HFFc6 (cell line): ENCODE measurements at regions not wholly inside any gene's neighbourhood (a gene's known extent, or its start where the extent isn't known, plus 50 kb on each side); places are given as distances from the start of the nearest gene placed in this dataset.

Experiments
- DNase-seq: peaks from one replicate; pipeline ENCODE4 v3.0.0-alpha.2; 2018
- H3K27ac Mint-ChIP-seq: 2 replicates; pipeline ENCODE4 v1.8.0; 2020; ENCODE audit warnings: mild to moderate bottlenecking, mixed read lengths
- H3K27me3 Mint-ChIP-seq: 2 replicates; pipeline ENCODE4 v1.8.0; 2021; ENCODE audit warnings: mild to moderate bottlenecking, moderate library complexity, mixed read lengths; ENCODE audit not compliant: insufficient read depth
- H3K36me3 Mint-ChIP-seq: 2 replicates; pipeline ENCODE4 v1.8.0; 2021; ENCODE audit warnings: low read depth, mixed read lengths
- H3K4me1 Mint-ChIP-seq: 2 replicates; pipeline ENCODE4 v1.8.0; 2020; ENCODE audit warnings: low read depth, mixed read lengths
- H3K4me3 Mint-ChIP-seq: 2 replicates; pipeline ENCODE4 v1.8.0; 2020; ENCODE audit warnings: mild to moderate bottlenecking, moderate library complexity, mixed read lengths
- H3K9me3 Mint-ChIP-seq: 2 replicates; pipeline ENCODE4 v1.8.0; 2020; ENCODE audit warnings: mild to moderate bottlenecking, mixed read lengths
- CTCF ChIP-seq: fragments of 200-600 bp; sonication (generic); IDR thresholded peaks from 2 replicates; pipeline ENCODE4 v1.5.0; 2021; ENCODE audit warnings: antibody characterized with exemption, mild to moderate bottlenecking

- Mint-ChIP-seq H3K4me3 (no peak overlapping the region), H3K27me3 (no peaks in the 10 kb centered on the region), H3K36me3 (no peaks in the 10 kb centered on the region), H3K27ac (no peak overlapping the region), H3K4me1 (no peaks in the 10 kb centered on the region), H3K9me3 (peaks cover 26% of the 10 kb centered on the region)
- DNase-seq, result no peak
- no peak for TF ChIP-seq CTCF
These were observed 1131.7 kb upstream of the LRRTM1 start for GRCh38 chr2:81436256-81436655.

- DNase-seq, result no peak
- H3K4me1 Mint-ChIP-seq, result no peaks in the 10 kb centered on the region
- no peaks in the 10 kb centered on the region for H3K36me3 Mint-ChIP-seq
- H3K27ac Mint-ChIP-seq, result no peak overlapping the region
- peaks cover 8% of the 10 kb centered on the region; the same call in 1 of the 2 replicates for H3K9me3 Mint-ChIP-seq
- no peak overlapping the region for H3K4me3 Mint-ChIP-seq
- no peaks in the 10 kb centered on the region for H3K27me3 Mint-ChIP-seq
- no peak for TF ChIP-seq CTCF
These were observed 1108.1 kb upstream of the LRRTM1 start for GRCh38 chr2:81412681-81413080.

GRCh38 chr2:81403508-81403907, 1099.0 kb upstream of the LRRTM1 start:
- Mint-ChIP-seq H3K36me3 (no peaks in the 10 kb centered on the region), H3K9me3 (peaks cover 10% of the 10 kb centered on the region), H3K27me3 (no peaks in the 10 kb centered on the region), H3K4me1 (no peaks in the 10 kb centered on the region), H3K4me3 (no peak overlapping the region), H3K27ac (no peak overlapping the region)
- TF ChIP-seq CTCF, result no peak
- DNase-seq, result no peak

- no peak for DNase-seq
- no peak overlapping the region for H3K27ac Mint-ChIP-seq
- no peaks in the 10 kb centered on the region for H3K27me3 Mint-ChIP-seq
- no peak overlapping the region for H3K4me3 Mint-ChIP-seq
- TF ChIP-seq CTCF, result no peak
- H3K9me3 Mint-ChIP-seq, result peaks cover 43% of the 10 kb centered on the region
- H3K36me3 Mint-ChIP-seq, result no peaks in the 10 kb centered on the region
- no peaks in the 10 kb centered on the region for H3K4me1 Mint-ChIP-seq
These were observed 1092.0 kb upstream of the LRRTM1 start for GRCh38 chr2:81396417-81397019.

GRCh38 chr2:81395746-81396145, 1091.2 kb upstream of the LRRTM1 start:
- Mint-ChIP-seq H3K4me3 (no peak overlapping the region), H3K27ac (no peak overlapping the region), H3K27me3 (no peaks in the 10 kb centered on the region), H3K9me3 (peaks cover 43% of the 10 kb centered on the region), H3K36me3 (no peaks in the 10 kb centered on the region), H3K4me1 (no peaks in the 10 kb centered on the region)
- no peak for DNase-seq
- no peak for TF ChIP-seq CTCF

- Mint-ChIP-seq H3K4me1 (no peaks in the 10 kb centered on the region), H3K27me3 (no peaks in the 10 kb centered on the region; the same call in 1 of the 2 replicates), H3K36me3 (no peaks in the 10 kb centered on the region), H3K9me3 (peaks cover 21% of the 10 kb centered on the region), H3K27ac (no peak overlapping the region), H3K4me3 (no peak overlapping the region)
- DNase-seq, result no peak
- peak; percentile 63 for TF ChIP-seq CTCF
These were observed 1084.7 kb upstream of the LRRTM1 start for GRCh38 chr2:81389203-81389602.
